Astrocyte (in vitro differentiated cells and primary cell): ENCODE measurements at regions not wholly inside any gene's neighbourhood (a gene's known extent, or its start where the extent isn't known, plus 50 kb on each side); places are given as distances from the start of the nearest gene placed in this dataset.

Source experiments
- DNase-seq: peaks from one replicate; pipeline ENCODE4 v3.0.0-alpha.2; 2010; ENCODE audit warnings: low read depth
- FAIRE-seq: peaks from 2 replicates; lab custom pipeline; 2011; peaks lifted over from hg19 to GRCh38; lab: Jason Lieb, UNC
- H2AFZ ChIP-seq: 2 replicates; pipeline ENCODE4 v1.6.0; 2012; ENCODE audit warnings: low read depth, low read length, inconsistent platforms
- H3K27ac ChIP-seq: 2 replicates; pipeline ENCODE4 v1.5.1; 2011; ENCODE audit warnings: low read depth, low read length, inconsistent platforms
- H3K27me3 ChIP-seq: 2 replicates; pipeline ENCODE4 v1.6.0; 2011; ENCODE audit warnings: low read length, inconsistent platforms; ENCODE audit not compliant: insufficient read depth
- H3K36me3 ChIP-seq: 2 replicates; pipeline ENCODE4 v1.5.1; 2011; ENCODE audit warnings: low read length, inconsistent platforms; ENCODE audit not compliant: insufficient read depth
- H3K4me1 ChIP-seq: 2 replicates; pipeline ENCODE4 v1.5.1; 2011; ENCODE audit warnings: low read length, inconsistent platforms; ENCODE audit not compliant: insufficient read depth
- H3K4me2 ChIP-seq: 2 replicates; pipeline ENCODE4 v1.6.0; 2012; ENCODE audit warnings: low read length, inconsistent platforms
- H3K4me3 ChIP-seq: 2 replicates; pipeline ENCODE4 v1.5.1; 2011; ENCODE audit warnings: low read depth, mild to moderate bottlenecking, low read length, inconsistent platforms; ENCODE audit not compliant: insufficient read depth
- H3K79me2 ChIP-seq: 2 replicates; pipeline ENCODE4 v1.6.0; 2012; ENCODE audit warnings: mild to moderate bottlenecking, low read length, inconsistent platforms; ENCODE audit not compliant: insufficient read depth
- H3K9ac ChIP-seq: 2 replicates; pipeline ENCODE4 v1.6.0; 2012; ENCODE audit warnings: mild to moderate bottlenecking, low read length, inconsistent platforms
- H3K9me3 ChIP-seq: 2 replicates; pipeline ENCODE4 v1.5.1; 2012; ENCODE audit warnings: low read depth, mild to moderate bottlenecking, low read length, inconsistent platforms; ENCODE audit not compliant: insufficient read depth
- H4K20me1 ChIP-seq: 2 replicates; pipeline ENCODE4 v1.6.0; 2012; ENCODE audit warnings: low read length, inconsistent platforms; ENCODE audit not compliant: insufficient read depth
- H3K27ac Mint-ChIP-seq: one replicate; pipeline ENCODE4 v1.8.0; 2021; ENCODE audit warnings: mild to moderate bottlenecking, mixed read lengths; ENCODE audit not compliant: unreplicated experiment
- H3K27me3 Mint-ChIP-seq: one replicate; pipeline ENCODE4 v1.8.0; 2021; ENCODE audit warnings: low read depth, mixed read lengths; ENCODE audit not compliant: unreplicated experiment
- H3K36me3 Mint-ChIP-seq: one replicate; pipeline ENCODE4 v1.8.0; 2021; ENCODE audit warnings: low read depth, mixed read lengths; ENCODE audit not compliant: unreplicated experiment
- H3K4me1 Mint-ChIP-seq: one replicate; pipeline ENCODE4 v1.8.0; 2021; ENCODE audit warnings: low read depth, mixed read lengths; ENCODE audit not compliant: unreplicated experiment
- H3K4me3 Mint-ChIP-seq: one replicate; pipeline ENCODE4 v1.8.0; 2021; ENCODE audit warnings: mild to moderate bottlenecking, moderate library complexity, mixed read lengths; ENCODE audit not compliant: unreplicated experiment
- H3K9me3 Mint-ChIP-seq: one replicate; pipeline ENCODE4 v1.8.0; 2021; ENCODE audit warnings: mild to moderate bottlenecking, mixed read lengths; ENCODE audit not compliant: unreplicated experiment
- CTCF ChIP-seq: IDR thresholded peaks from 2 replicates; pipeline ENCODE4 v1.5.1; 2011; ENCODE audit warnings: low read depth, mild to moderate bottlenecking, inconsistent platforms, low read length, moderate library complexity; ENCODE audit not compliant: insufficient read depth
- EZH2 ChIP-seq: IDR thresholded peaks from 2 replicates; pipeline ENCODE4 v1.6.1; 2012; ENCODE audit warnings: mild to moderate bottlenecking, low read length, inconsistent platforms; ENCODE audit not compliant: insufficient read depth

- Histone ChIP-seq H3K27ac (no peak overlapping the region), H3K4me2 (peak overlapping the region; percentile 55)
- no peak overlapping the region for H3K27ac Mint-ChIP-seq
Measured at GRCh38 chr6:19465760-19466159, 371.4 kb upstream of the ID4 start.

GRCh38 chr6:19470333-19470732 lies 366.8 kb upstream of the ID4 start:
- TF ChIP-seq CTCF (no peak), EZH2 (no peak)
- H3K4me3 Mint-ChIP-seq = no peak overlapping the region
- no peaks in the 10 kb centered on the region for H3K27me3 Mint-ChIP-seq
- H3K27me3 ChIP-seq = no peaks in the 10 kb centered on the region
- no peaks in the 10 kb centered on the region for H3K9me3 ChIP-seq
- no peak overlapping the region for H3K4me3 ChIP-seq
- H3K4me1 Mint-ChIP-seq = peaks cover 5% of the 10 kb centered on the region
- H3K79me2 ChIP-seq = no peaks in the 10 kb centered on the region
- no peak overlapping the region for H3K9ac ChIP-seq
- DNase-seq (no peak), FAIRE-seq (no peak)
- no peak overlapping the region for H3K27ac ChIP-seq
- no peak overlapping the region for H3K27ac Mint-ChIP-seq
- no peaks in the 10 kb centered on the region for H3K9me3 Mint-ChIP-seq
- no peaks in the 10 kb centered on the region for H3K36me3 Mint-ChIP-seq
- H3K36me3 ChIP-seq = no peaks in the 10 kb centered on the region
- peaks cover 4% of the 10 kb centered on the region for H3K4me1 ChIP-seq
- H2AFZ ChIP-seq = no peak overlapping the region
- no peaks in the 10 kb centered on the region for H4K20me1 ChIP-seq
- H3K4me2 ChIP-seq = no peak overlapping the region

More at GRCh38 chr6:19465760-19466159, 371.4 kb upstream of the ID4 start:
- DNase-seq (peak; percentile 66), FAIRE-seq (peak; percentile 65)
- H3K4me3 Mint-ChIP-seq = no peak overlapping the region
- Histone ChIP-seq H3K4me3 (no peak overlapping the region), H3K36me3 (no peaks in the 10 kb centered on the region), H3K9me3 (no peaks in the 10 kb centered on the region), H4K20me1 (no peaks in the 10 kb centered on the region), H3K9ac (peak overlapping the region; percentile 14), H3K27me3 (peaks cover 4% of the 10 kb centered on the region), H3K79me2 (no peaks in the 10 kb centered on the region), H3K4me1 (peaks cover 7% of the 10 kb centered on the region), H2AFZ (peak overlapping the region; percentile 48)
- no peak for TF ChIP-seq CTCF
- no peak for TF ChIP-seq EZH2
- H3K36me3 Mint-ChIP-seq = no peaks in the 10 kb centered on the region
- H3K9me3 Mint-ChIP-seq = no peaks in the 10 kb centered on the region
- peaks cover 4% of the 10 kb centered on the region for H3K27me3 Mint-ChIP-seq
- H3K4me1 Mint-ChIP-seq = no peaks in the 10 kb centered on the region

- H3K9me3 Mint-ChIP-seq = peaks cover 5% of the 10 kb centered on the region
- no peaks in the 10 kb centered on the region for H3K36me3 ChIP-seq
- H3K36me3 Mint-ChIP-seq = no peaks in the 10 kb centered on the region
- H3K27me3 Mint-ChIP-seq = no peaks in the 10 kb centered on the region
- H3K27ac ChIP-seq = peak overlapping the region; percentile 42
- H3K79me2 ChIP-seq = no peaks in the 10 kb centered on the region
- peak overlapping the region; percentile 58 for H3K27ac Mint-ChIP-seq
- FAIRE-seq = no peak
- no peaks in the 10 kb centered on the region for H3K9me3 ChIP-seq
- H2AFZ ChIP-seq = no peak overlapping the region
- no peaks in the 10 kb centered on the region for H4K20me1 ChIP-seq
- DNase-seq = peak; percentile 97
- H3K27me3 ChIP-seq = no peaks in the 10 kb centered on the region
- H3K4me3 Mint-ChIP-seq = no peak overlapping the region
- no peak overlapping the region for H3K9ac ChIP-seq
- H3K4me3 ChIP-seq = no peak overlapping the region
- peak overlapping the region; percentile 41 for H3K4me2 ChIP-seq
- TF ChIP-seq EZH2 (no peak), CTCF (no peak)
- peaks cover 5% of the 10 kb centered on the region for H3K4me1 Mint-ChIP-seq
- no peaks in the 10 kb centered on the region for H3K4me1 ChIP-seq
Measured at GRCh38 chr6:19472153-19472552, 365.0 kb upstream of the ID4 start.
